Activated CD4-positive, alpha-beta T cell treated with anti-CD3 and anti-CD28 coated beads, Interleukin-2, amount 50 U/mL, for 4 hours (primary cell): ENCODE measurements at regions not wholly inside any gene's neighbourhood (a gene's known extent, or its start where the extent isn't known, plus 50 kb on each side); places are given as distances from the start of the nearest gene placed in this dataset.
A peak's percentile ranks its signal among the peaks of the same experiment; 100 is the strongest.
"Not testable (repeated sequence)": the region's sequence is repeated elsewhere in the genome, so short reads cannot be mapped to it uniquely, and the experiment has no call there.

ENCODE experiments used
- DNase-seq, 2 experiments: peaks; one replicate each; pipeline ENCODE4 v3.0.0-alpha.2; 2020

DNA sequence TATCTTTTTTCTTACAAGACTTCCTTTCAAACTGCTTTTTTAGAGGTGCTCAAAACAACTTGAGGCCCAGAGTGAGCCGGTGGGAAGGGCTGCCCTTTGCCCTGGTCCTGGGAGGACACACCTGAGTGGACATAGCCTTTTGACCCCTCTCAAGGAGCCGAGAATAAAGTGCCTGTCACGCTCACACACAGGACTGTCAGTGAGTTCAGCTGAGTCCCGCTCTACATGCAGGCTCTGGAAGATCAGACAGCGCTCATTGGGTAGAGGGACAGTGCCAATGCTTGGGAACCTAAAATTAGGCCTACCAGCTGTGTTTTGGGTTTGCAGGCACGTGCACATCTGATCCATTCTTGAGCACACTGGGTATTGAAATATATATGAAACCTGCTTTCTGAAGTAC is 387.8 kb downstream of the CD83 start:
- no peak for DNase-seq

DNA sequence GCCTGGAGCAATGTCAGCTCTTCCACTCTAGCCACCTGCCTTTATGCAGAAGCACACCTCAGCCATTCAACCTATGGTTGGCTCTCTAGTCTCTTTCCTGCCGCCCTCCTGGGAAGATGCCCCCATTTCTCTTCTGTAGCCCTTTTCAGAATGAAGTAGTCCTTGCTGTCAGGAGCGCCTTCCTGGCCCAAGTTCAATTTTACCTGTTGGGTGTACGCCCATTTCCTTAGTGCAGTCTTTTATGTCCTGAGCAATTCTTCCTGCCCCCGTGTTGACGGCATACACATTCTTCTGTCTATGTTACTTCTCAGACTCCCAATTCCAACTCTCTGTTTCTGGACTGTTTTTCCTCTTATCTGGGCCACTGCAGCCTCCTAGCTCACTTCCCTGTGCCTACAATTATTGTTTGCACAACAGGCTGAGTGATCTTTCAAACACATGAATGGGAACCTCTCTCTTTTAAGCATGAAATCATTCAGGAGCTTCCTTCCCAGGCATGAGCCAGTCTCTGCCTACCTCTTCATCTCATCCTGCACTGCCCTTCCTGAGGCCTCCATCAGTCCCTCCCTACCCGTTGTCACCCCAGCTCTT is 389.2 kb downstream of the CD83 start:
- DNase-seq: no peak

DNA sequence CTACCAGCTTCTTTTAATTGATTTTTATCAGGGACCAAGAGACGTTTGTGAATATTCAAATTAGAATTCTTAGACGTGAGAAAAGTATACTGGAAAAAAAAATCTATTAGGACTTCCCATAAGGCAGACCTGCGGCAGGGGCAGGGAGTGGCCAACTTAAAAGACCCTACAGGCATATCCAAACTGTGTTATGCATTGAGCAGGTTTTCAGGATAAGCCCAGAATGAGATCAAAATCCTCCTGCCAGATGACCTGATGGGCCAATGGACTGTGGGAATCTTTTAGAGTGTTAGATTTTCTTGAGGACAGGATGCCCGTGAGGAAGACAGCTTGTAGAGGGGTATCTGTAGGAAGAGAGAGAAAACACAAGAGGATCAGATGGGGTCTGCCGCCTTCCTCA is 391.5 kb downstream of the CD83 start:
- no peak for DNase-seq

DNA sequence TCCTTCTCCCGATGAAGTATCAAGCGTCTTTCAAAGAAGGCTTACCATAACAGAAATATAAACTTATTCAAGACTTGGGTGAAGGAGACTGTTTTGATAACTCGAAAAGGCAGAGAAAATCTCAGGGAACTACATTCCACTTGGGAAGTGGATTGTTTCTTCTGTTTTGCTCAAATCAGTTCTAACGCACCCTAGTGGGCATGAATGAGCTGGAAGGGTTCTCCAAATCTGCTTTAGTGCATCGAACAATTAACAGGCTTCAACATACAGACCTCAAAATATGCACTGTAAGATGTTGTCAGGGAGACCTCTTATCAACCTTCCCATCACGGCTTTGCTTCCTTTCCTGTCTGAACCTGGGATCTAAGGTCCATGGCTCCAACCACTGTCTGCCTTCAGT is 392.5 kb downstream of the CD83 start:
- no peak for DNase-seq

DNA sequence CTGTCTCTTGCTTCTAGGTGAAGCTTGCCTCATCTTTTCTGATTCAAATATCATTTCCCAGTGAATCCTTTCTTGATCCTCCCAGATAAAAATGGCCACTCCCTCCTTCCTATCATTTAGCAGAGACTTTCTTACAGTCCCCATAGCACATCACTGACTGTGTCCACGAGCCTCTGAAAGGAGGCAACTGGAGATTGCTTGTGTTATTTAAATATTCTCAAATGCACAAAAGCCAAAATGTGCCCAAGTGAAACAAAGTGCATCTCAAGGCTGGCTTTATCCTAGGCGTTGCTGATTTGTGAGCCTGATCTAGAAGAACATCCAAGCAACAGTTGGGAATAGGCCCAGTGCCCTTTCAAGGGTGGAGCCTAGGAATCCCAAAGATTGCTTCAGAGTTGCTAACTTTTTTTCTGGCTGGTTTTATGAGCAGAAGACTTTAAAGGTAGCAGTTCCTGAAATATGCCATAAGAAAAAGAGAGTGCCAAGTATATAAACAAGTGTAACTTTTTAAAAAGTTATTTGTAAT is 393.6 kb downstream of the CD83 start:
- DNase-seq: no peak

DNA sequence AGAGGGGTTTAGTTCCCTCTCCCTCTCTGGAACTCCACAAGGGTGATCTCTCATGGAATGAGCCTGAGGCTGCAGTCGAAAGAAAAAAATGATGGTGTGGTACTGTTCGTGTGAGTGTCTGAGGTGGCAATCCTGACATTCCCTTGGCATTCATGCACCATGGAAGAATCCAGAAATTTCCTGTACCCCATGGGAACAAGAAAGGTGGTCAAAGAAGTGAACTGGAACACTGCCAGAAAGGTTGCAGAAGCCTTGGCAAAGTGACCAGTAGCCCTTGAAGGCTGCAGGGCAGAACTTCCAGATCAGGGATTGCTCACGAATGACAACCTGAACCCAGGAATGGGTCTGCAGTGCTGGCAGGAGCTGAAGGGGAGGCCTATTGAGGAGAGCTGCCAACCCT is 394.7 kb downstream of the CD83 start:
- no peak for DNase-seq

DNA sequence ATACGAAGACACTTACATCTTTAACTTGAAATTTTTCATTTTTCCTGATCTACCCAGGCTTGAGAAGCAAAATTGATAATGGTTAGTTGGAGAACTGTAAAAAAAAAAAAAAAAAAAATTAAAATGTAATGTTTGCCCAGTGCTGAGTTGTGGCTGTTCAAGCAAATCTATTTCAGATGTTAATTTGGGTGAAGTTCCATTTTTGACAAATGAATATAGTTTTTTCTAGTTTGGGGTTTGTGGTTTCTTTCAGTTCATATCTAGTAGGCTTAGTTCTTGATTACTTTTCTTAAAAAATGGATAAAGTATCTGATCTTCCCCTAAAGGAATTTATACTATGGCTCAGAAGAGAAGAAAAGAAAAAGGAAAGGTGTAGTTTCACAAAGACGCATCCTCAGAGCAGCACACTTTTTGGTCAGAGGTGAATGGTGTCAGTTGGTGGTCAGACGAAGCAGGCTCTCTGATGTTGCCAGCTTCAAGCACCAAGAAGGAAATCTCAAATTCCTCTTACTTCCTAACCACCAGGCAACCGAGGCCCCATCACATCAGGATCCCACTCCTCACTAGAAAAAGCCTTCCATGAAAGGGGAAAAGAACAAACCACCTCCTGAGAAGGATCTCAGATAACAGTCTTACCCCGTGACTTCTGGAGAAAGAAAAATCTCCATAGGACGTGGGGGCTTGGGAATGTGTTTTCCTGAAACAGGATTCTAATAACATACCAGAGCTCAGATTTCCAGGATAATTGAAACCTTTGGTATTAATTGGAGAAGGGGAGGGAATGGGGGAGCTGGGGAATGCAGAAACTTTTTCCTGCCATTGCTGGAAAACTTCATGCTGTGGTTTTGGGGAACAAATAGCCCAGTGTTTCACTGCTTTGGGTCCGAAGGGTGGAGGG is 396.2 kb downstream of the CD83 start:
- no peak for DNase-seq

DNA sequence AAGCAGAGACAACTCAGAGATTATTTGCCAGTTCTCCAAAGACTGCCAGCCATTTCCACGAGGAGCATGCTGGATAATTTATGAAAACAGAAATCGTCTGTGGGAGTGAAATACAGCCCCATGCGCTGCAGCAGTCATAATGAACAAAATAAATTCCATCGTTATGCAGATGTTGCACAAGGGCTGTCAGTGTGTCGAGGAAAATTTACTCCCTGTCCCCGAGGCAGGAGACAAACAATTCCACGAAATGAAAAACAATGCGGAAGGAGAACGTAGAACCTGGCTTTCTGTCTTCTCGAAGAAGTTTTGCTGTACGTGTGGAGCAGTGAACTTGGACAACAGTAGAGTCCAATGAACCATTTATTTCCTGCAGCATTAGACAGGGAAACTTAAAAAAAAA is 399.4 kb downstream of the CD83 start:
- no peak for DNase-seq

DNA sequence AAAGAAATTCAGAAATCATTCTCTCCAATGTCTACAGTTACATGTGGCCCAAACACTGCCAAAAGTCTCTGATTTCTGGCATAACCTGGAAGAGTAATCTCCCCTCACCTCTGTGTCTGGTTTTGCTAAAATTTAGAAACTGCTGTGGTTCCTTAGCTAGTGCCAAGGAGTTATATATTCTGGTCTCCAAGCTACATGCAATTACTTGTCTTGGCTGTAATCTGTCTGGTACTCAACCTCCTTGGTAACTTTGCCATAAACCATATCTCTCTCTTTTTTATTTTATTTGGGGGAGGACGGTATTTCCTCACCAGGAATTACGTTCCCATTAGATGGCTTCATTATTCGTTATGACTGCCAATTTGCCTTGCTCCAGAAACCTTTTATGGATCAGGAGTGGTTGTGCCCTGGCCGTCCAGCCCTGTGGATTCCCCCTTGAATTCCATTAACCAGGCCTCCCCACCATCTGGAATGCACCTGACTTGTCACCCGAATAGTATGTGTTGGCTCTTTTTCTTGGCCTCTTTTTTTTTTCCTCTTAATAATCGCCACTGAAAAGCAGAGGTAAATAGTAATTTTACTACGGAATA is 400.0 kb downstream of the CD83 start:
- DNase-seq: no peak

DNA sequence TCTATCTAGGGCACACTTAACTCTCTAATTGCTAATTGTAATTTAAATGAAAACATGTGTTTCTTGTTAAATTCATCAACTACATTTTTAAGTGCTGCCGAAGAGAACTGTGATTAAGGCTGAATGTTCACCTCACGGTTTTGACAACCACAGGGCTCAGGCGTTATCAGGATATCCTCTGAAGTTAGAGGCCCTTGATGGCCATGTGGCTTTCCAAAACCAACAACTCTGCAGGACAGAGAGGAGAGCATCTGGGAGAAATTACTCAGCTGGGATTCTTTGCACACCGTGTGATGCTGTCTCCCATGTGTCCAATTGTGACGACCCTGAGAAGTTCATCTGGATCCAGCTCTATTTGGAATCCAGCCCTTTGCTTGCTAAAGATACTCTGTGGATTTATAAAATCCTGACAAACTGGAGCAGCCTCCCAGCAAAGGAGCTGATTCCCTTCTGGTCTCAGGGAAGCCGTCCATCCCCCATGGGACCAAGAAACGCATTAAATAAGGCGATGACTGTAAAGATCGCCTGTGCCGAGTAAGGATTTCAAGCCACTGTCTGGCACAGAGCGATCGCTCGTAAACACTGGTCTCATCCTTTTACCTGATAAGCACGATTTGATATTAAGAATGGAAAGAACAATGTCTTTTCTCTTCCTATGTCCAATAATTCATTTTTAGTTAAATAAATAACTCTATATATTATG is 401.1 kb downstream of the CD83 start:
- DNase-seq: no peak

DNA sequence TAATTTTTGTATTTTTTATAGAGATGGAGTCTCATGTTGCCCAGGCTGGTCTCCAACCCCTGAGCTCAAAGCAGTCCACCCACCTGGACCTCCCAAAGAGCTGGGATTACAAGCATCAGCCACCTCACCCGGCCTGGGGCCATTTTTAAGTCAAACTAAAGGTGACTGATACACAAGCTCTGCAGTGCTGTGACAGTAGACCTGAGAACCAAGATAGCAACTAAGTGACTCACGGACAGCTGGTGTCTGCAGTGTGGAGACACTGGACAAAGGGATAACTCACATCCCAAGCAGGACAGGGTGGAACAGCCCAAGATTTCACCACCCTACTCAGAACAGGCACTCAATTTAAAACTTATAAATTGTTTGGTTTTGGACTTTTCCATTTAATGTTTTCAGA is 402.5 kb downstream of the CD83 start:
- DNase-seq: no peak

DNA sequence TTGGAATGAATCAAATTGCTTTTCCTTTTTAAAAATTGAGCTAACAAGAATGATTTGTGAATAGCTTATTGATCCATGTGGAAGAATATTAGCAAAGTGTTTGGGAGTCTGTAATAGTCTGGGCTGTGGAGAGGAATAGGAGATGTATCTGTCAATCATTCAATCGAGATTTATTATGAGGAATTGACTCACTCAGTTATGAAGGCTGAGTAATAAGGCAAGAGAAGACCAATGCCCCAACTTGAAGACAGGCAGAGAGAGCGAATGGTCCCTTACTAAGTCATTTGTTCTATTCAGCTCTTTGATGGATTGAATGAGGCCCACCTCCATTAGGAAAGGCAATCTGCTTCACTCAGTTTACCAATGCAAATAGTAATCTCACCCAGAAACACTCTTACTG is 403.0 kb downstream of the CD83 start:
- no peak for DNase-seq

DNA sequence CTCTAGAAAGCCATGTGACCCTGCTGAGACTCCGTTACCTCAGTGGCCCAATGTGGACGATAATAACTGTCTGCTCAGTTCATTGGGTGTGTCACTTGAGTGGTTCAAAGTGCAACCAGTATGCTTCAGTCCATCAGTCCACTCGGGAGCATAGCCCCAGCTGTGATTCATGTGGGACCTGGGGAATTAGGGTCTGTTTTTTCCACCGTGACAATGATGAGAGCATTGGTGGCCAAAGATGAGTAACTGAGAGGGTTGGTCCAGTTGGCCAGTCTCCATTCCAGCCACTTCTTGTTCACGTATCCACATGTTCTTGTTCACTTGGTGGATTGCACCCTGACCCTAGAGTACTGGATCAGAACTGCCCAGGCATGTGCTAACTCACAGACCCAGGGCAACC is 403.6 kb downstream of the CD83 start:
- no peak for DNase-seq

DNA sequence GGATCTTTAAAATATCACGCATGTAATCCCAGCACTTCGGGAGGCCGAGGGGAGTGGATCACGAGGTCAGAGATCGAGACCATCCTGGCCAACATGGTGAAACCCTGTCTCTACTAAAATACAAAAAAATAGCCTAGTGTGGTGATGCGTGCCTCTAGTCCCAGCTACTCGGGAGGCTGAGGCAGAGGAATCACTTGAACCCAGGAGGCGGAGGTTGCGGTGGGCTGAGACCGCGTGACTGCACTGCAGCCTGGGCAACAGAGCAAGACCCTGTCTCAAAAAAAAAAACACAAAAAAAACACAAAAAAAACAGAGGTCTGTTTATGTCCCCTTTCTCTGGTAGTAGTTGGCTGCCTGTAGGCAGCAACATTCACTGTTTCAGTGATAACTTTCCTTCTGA is 404.3 kb downstream of the CD83 start:
- DNase-seq: not testable (repeated sequence)

DNA sequence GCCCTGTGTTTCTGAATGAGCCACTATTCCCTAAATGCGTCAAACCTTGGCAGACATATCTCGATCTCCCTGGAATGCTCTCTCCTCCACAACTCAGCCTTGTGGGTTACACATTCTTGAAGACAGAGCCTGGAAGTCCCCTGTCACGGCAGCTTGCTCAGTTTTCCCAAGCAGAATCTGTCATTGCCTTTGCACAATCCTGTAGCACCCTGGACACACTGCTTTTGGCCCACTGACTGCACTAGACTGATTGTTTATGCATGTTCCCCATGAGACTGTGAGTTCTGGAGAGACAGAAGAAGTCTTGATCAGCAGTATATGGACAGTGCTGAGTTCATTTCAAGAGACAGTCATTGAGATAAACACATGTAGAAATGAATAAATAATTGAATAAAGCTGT is 406.7 kb downstream of the CD83 start:
- DNase-seq: no peak

DNA sequence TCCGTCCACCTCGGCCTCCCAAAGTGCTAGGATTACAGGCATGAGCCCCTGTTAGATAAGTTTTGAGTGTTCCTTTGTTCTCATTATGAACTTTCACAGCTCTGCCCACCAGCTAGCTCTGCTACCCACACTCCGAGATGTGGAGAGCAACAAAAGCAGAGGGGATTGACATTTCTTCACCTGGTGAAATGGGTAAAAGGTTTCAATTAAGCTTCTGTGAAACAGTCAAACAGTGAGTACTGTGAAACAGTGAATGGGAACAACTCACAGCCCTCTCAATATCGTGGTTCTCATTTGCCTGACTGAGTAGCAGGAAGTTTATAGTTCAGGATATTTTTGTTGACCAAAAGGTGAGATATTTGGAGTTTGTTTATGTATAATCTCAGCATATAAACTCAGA is 412.8 kb downstream of the CD83 start:
- no peak for DNase-seq

DNA sequence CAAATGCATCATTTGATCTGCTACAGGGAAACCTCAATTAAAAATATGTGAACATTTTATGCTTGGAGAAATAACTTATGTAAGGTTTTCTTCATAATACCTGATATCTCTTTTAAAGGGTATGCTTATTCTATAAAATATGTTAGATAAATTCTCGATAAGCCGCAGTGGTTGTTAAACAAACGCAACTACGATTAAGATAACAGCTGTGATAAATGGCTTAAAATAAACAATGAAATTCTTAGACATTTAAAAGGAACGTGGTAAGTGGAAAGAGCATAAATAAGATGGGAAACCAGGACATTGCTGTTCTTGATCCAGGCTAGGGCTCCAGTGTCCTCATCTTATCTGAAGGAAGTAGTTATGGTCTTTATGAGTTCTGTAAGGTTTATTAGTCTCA is 415.9 kb downstream of the CD83 start:
- DNase-seq: no peak

DNA sequence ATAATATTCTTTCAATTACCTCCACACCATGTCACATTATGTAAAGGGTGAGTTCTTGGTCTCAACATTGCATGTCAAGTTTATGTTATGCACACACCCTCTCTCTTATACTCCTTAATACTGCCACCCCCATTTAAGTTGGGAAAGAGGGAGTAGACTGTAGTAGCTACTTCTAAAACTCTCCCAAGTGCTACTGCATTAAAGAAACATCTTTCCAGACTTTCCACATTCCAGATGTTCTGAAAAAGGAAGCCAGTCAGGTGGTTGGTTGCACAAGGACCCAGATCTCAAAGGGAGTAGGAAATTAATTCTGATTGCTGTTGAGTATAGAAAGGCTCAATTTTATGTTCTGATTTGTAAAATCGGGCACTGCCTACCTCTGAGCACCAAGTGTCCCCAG is 419.5 kb downstream of the CD83 start:
- DNase-seq: no peak

DNA sequence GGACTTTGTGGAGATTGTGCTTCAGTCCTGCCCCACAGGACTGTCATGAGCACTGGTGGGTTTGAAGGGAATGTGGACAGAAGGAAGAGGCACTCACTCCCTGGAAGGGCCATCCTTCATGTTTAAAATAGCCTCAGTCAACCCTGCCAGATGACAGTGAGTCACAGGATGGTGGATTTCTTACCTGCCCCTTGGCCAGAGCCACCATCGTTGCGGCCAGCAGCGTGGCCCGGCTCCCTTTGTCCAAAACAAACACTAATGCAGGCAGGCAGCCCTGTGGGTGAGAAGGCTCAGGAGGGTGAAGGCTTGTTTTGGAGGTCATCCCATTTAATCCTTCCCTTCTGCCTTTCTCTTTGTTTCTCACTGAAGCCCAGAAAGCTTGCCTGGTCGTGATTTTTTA is 422.7 kb downstream of the CD83 start:
- DNase-seq: no peak

DNA sequence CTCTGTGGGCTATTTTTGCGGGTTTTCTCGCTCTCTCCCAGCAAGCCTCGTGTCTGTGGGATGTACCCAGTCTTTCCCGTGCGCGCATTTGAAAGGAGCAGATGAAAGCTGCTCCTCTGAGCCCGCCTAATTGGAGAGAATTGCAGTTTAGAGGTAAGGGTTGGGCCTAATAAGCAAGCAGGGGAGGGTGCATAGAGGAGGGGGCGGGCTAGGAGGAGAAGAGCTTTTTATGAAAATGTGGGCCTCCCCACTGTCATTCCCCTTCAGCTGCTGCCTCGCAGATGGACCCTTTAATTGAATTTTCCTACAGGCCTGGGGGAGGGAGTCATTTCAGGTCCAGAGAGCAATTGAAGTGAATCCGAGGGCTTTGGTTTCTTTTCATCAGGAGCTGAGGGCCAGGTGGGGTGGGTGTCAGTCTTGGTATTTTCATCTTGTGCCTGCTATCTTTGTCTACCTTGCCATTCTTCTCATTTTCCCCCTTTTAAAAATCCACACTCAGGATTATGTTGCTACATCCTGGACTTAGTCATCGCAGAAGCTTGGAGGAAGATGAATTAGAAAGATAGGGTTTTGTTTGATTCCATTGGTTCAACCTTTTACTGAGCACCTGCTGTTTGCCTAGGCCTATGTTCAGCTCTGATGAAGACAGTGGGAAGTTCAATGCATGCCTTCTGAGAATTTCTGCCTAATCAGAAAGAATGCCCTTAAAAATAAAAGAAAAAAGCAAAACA is 423.4 kb downstream of the CD83 start:
- DNase-seq: no peak

DNA sequence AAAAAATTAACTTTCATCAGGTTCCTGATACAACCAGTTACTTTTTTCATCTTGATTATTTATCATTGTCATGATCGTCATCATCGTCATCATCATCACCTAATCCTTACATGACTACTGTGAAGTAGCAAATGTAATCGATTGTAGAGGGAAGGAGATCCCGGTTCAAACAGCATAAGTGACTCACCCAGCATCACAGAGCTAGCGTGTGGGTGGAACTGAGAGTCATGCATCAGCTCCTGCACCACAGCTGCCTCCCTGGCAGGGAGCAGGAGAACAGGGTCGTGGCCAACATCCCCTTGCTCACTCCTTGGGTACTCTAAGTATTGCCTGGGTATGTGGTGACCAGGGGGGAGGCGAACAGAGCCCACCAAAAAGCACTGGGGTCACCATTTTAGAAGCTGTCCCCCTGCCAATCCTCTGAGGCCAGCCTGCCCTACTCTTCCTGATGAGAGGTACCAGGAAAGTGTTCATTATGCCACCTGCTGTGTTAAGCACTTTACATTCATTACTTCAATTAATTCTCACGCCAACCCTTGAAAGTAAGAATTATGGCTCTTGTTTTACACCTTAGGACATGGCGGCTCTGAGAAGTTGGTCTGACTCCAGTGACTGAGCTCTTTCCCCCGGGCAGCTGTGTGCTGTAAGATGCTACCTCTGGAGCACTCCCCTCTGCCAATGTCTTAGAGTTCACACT is 425.2 kb downstream of the CD83 start:
- DNase-seq: peak; percentile 54 to 68

DNA sequence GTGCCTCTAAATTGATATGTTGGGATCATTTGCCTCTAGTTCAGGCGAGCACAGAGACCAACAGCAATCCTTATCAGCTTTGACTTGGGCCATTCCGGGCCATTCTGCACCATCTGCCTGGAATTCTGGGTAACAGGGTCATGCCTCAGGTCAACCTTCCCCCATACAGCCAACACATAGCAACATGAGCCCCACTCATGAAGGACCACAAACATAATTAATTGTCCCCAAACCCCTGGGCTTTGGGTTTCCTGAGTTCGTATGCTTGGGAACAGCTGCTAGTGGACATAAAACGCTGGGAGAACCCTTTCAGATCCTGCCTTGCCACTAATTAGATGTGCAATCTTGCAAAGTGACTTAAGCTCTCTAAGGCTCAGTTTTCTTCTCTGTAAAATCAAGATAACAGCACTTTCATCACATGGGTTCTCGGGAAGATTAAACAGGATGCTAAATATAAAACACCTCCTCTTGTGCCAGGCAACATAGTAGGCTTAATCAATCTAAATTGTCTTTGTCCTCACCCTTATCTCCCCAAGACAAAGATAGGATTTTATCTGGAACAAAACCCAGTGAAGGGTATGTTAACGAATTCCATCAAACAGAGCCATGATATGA is 426.5 kb downstream of the CD83 start:
- DNase-seq: no peak
